ENCODE measurements at regions not wholly inside any gene's neighbourhood (a gene's known extent, or its start where the extent isn't known, plus 50 kb on each side); places are given as distances from the start of the nearest gene placed in this dataset.

DNA sequence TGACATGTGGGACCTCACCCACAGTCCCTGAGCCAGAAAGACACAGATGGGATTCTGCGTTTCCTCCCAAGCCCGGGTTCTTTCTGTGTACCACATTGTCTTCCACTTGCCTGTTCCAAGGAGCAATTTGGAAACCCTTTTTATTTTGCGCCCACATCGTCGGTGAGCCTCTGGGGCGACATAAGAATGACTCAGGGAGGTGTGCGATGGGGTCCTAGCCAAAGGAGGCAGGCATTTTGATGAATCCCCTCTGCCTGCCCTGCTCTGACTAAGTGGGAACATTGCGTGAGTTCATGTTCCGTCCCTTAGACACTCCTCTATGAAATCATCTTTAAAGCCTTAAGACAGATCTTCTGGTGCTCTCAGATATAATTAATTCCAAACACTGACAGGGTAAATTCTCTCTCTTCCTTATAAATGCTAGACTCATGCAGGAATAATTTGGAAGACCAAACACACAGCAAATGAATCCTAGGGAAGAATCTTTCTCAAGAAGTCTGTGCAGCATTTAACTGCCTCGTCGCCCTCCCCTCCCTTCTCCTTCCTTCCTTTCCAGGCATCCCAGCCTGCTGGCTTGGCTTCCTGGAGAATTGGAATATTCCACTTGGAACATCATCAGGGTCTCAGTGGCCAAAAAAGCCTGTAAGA, 52.7 kb upstream of the FOXF1 start:
- TF ChIP-seq, protein P1, sequence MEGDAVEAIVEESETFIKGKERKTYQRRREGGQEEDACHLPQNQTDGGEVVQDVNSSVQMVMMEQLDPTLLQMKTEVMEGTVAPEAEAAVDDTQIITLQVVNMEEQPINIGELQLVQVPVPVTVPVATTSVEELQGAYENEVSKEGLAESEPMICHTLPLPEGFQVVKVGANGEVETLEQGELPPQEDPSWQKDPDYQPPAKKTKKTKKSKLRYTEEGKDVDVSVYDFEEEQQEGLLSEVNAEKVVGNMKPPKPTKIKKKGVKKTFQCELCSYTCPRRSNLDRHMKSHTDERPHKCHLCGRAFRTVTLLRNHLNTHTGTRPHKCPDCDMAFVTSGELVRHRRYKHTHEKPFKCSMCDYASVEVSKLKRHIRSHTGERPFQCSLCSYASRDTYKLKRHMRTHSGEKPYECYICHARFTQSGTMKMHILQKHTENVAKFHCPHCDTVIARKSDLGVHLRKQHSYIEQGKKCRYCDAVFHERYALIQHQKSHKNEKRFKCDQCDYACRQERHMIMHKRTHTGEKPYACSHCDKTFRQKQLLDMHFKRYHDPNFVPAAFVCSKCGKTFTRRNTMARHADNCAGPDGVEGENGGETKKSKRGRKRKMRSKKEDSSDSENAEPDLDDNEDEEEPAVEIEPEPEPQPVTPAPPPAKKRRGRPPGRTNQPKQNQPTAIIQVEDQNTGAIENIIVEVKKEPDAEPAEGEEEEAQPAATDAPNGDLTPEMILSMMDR (IDR thresholded peaks at IDR 0.05; ENCODE audit: poor library complexity, severe bottlenecking) = no peak
- ATAC-seq (ENCODE audit: low read depth) (no peak), DNase-seq (ENCODE audit: low spot score) (no peak)
- H3K9me3 ChIP-seq (ENCODE audit: severe bottlenecking) = no peaks in the 10 kb centered on the region
- H3K36me3 ChIP-seq (ENCODE audit: low read depth) = no peaks in the 10 kb centered on the region
- H3K27me3 ChIP-seq (ENCODE audit: insufficient read depth, poor library complexity, severe bottlenecking) = peaks cover 62% of the 10 kb centered on the region
- H3K4me3 ChIP-seq (ENCODE audit: severe bottlenecking) = no peak overlapping the region
- no peaks in the 10 kb centered on the region for H3K4me1 ChIP-seq (ENCODE audit: insufficient read depth, poor library complexity, severe bottlenecking)
- H3K27ac ChIP-seq (ENCODE audit: poor library complexity, severe bottlenecking) = no peak overlapping the region

DNA sequence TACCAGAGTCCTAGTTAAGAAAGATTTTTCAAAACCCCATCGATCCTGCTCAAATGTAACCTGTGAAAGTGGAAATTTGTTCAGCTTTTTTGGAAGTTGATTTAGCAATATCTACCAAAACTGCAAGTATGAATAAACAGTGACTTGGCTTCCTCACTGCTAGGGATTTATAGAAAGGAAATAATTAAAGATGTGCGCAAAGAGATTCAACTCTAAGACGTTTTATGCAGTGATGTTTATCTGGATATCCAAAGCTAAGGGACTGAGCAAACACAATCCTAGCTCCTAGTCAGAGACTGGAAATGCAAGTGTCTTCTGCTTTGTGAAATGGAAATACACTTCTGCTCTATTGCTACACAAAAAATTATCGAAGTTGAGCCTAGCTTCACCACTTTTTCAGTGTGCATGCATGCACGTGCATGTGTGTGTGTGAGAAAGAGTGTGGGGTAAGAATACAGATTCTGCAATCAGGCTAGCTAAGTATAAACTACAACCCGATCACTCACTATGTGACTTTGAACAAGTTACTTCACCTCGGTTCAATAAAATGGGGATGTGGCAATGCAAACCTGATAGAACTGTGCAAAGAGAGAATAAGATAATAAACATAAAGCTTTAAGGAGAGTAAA, 52.1 kb upstream of the FOXF1 start:
- TF ChIP-seq, protein P1 (IDR thresholded peaks at IDR 0.05; ENCODE audit: poor library complexity, severe bottlenecking) = no peak
- Histone ChIP-seq H3K36me3 (ENCODE audit: low read depth) (no peaks in the 10 kb centered on the region), H3K27me3 (ENCODE audit: insufficient read depth, poor library complexity, severe bottlenecking) (peaks cover 62% of the 10 kb centered on the region), H3K4me1 (ENCODE audit: insufficient read depth, poor library complexity, severe bottlenecking) (no peaks in the 10 kb centered on the region), H3K4me3 (ENCODE audit: severe bottlenecking) (no peak overlapping the region), H3K27ac (ENCODE audit: poor library complexity, severe bottlenecking) (no peak overlapping the region), H3K9me3 (ENCODE audit: severe bottlenecking) (no peaks in the 10 kb centered on the region)
- no peak for DNase-seq (ENCODE audit: low spot score)
- ATAC-seq (ENCODE audit: low read depth) = no peak

DNA sequence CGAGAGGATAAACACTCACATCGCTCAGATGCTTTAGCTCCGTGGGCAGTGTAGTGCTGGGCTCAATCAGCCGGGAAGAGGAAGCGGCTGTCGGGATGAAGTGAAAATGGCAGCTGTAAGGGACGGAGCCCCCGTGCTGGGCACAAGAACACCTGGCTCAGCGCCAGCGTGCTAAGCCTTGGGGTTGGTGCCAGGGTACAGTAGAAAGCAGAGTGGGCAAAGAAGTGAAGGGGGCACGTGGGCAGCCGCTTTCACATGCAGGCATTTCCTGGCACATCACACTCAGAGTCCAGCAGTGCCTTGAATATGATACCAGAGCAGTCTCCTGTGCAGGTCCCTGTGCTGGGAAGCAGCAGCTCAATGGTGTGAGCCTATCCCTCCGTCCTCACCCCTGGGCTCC, 51.1 kb upstream of the FOXF1 start:
- Histone ChIP-seq H3K27ac (ENCODE audit: poor library complexity, severe bottlenecking) (no peak overlapping the region), H3K36me3 (ENCODE audit: low read depth) (no peaks in the 10 kb centered on the region), H3K4me1 (ENCODE audit: insufficient read depth, poor library complexity, severe bottlenecking) (no peaks in the 10 kb centered on the region), H3K27me3 (ENCODE audit: insufficient read depth, poor library complexity, severe bottlenecking) (peaks cover 57% of the 10 kb centered on the region), H3K4me3 (ENCODE audit: severe bottlenecking) (no peak overlapping the region), H3K9me3 (ENCODE audit: severe bottlenecking) (no peaks in the 10 kb centered on the region)
- TF ChIP-seq, protein P1 (IDR thresholded peaks at IDR 0.05; ENCODE audit: poor library complexity, severe bottlenecking) = no peak
- ATAC-seq (ENCODE audit: low read depth) = no peak
- no peak for DNase-seq (ENCODE audit: low spot score)
